IMR-90 (cell line): ENCODE measurements at regions not wholly inside any gene's neighbourhood (a gene's known extent, or its start where the extent isn't known, plus 50 kb on each side); places are given as distances from the start of the nearest gene placed in this dataset.

Source experiments
- ATAC-seq: fragments of 200-7000 bp; cut with Tn5 transposase; 2 replicates; pipeline ENCODE4 v1.9.1; 2020; ENCODE audit warnings: low read depth, mild to moderate bottlenecking, moderate library complexity
- BruUV-seq: library from RNA; stranded (reverse); fragments of 400-500 nt; replicated peaks from 2 replicates; lab custom pipeline; 2021; lab: Mats Ljungman, UMichigan
- CTCF ChIA-PET: fragments of 300-600 bp; formaldehyde crosslinking; extraction: SDS; loops from one replicate; lab custom pipeline; 2021; ENCODE audit warnings: antibody characterized with exemption; lab: Yijun Ruan, JAX
- POLR2A ChIA-PET: fragments of 300-600 bp; sonication (Branson Sonifier 250); formaldehyde crosslinking; loops from one replicate; lab custom pipeline; 2022; ENCODE audit warnings: antibody characterized with exemption; ENCODE audit not compliant: unreplicated experiment; lab: Charles Lee
- DNase-seq: peaks from one replicate; pipeline ENCODE4 v3.0.0; 2013
- H2AFZ ChIP-seq: replicated peaks from 2 replicates; pipeline ENCODE3; 2013; ENCODE audit warnings: low read length, mild to moderate bottlenecking; ENCODE audit not compliant: poor library complexity
- H2AK5ac ChIP-seq: 2 replicates; pipeline ENCODE4 v1.6.1; 2013; ENCODE audit warnings: low read depth, low read length, inconsistent platforms
- H2AK9ac ChIP-seq: replicated peaks from 2 replicates; pipeline ENCODE3; 2013; ENCODE audit warnings: mild to moderate bottlenecking, low read depth, low read length, moderate library complexity; ENCODE audit not compliant: poor library complexity
- H2BK120ac ChIP-seq: 2 replicates; pipeline ENCODE4 v1.6.1; 2013; ENCODE audit warnings: low read depth, low read length, inconsistent platforms
- H2BK15ac ChIP-seq: 3 replicates; pipeline ENCODE4 v1.6.1; 2013; ENCODE audit warnings: low read depth, low read length, inconsistent platforms
- H2BK20ac ChIP-seq: 2 replicates; pipeline ENCODE4 v1.6.1; 2013; ENCODE audit warnings: low read depth, mild to moderate bottlenecking, inconsistent platforms, low read length, moderate library complexity
- H2BK5ac ChIP-seq: 2 replicates; pipeline ENCODE4 v1.6.1; 2013; ENCODE audit warnings: mild to moderate bottlenecking, low read depth, low read length, inconsistent platforms; ENCODE audit not compliant: poor library complexity, severe bottlenecking
- H3K14ac ChIP-seq: replicated peaks from 2 replicates; pipeline ENCODE4 v1.6.1; 2013; ENCODE audit warnings: low read depth, low read length, inconsistent platforms
- H3K18ac ChIP-seq: 2 replicates; pipeline ENCODE4 v1.6.1; 2013; ENCODE audit warnings: low read depth, low read length, control low read depth
- H3K23ac ChIP-seq: 2 replicates; pipeline ENCODE4 v1.6.1; 2013; ENCODE audit warnings: low read depth, low read length, inconsistent platforms
- H3K27ac ChIP-seq: 2 replicates; pipeline ENCODE4 v1.5.1; 2013; ENCODE audit warnings: mild to moderate bottlenecking, control low read depth, low read length; ENCODE audit not compliant: insufficient read depth
- H3K27me3 ChIP-seq: 2 replicates; pipeline ENCODE4 v1.6.1; 2013; ENCODE audit warnings: low read length; ENCODE audit not compliant: control insufficient read depth, insufficient read depth
- H3K36me3 ChIP-seq: 2 replicates; pipeline ENCODE4 v1.6.1; 2013; ENCODE audit warnings: low read length, mixed read lengths; ENCODE audit not compliant: control insufficient read depth, insufficient read depth
- H3K4ac ChIP-seq: 2 replicates; pipeline ENCODE4 v1.6.1; 2013; ENCODE audit warnings: low read depth, low read length, inconsistent platforms
- H3K4me1 ChIP-seq: 2 replicates; pipeline ENCODE4 v1.6.1; 2013; ENCODE audit warnings: low read length, mixed read lengths; ENCODE audit not compliant: control insufficient read depth, insufficient read depth
- H3K4me2 ChIP-seq: 2 replicates; pipeline ENCODE4 v1.6.1; 2013; ENCODE audit warnings: low read depth, mild to moderate bottlenecking, control low read depth, low read length, moderate library complexity
- H3K4me3 ChIP-seq: 2 replicates; pipeline ENCODE4 v1.5.1; 2013; ENCODE audit warnings: low read depth, mild to moderate bottlenecking, control low read depth, low read length, moderate library complexity; ENCODE audit not compliant: insufficient read depth
- H3K56ac ChIP-seq: 2 replicates; pipeline ENCODE4 v1.6.1; 2013; ENCODE audit warnings: low read length, inconsistent platforms; ENCODE audit not compliant: insufficient read depth; ENCODE audit errors: extremely low read depth
- H3K79me1 ChIP-seq, 2 experiments: 2 replicates each; pipeline ENCODE4 v1.6.1; 2013; ENCODE audit warnings: low read length in 2 of 2, inconsistent platforms in 1 of 2, low read depth in 1 of 2
- H3K9ac ChIP-seq: 2 replicates; pipeline ENCODE4 v1.6.1; 2013; ENCODE audit warnings: low read depth, low read length, control low read depth
- H3K9me1 ChIP-seq: 2 replicates; pipeline ENCODE4 v1.6.1; 2013; ENCODE audit warnings: low read length, inconsistent platforms; ENCODE audit not compliant: insufficient read depth
- H3K9me3 ChIP-seq: 2 replicates; pipeline ENCODE4 v1.6.1; 2013; ENCODE audit warnings: low read length; ENCODE audit not compliant: control insufficient read depth, insufficient read depth
- H4K20me1 ChIP-seq: 2 replicates; pipeline ENCODE4 v1.6.1; 2013; ENCODE audit warnings: low read length, inconsistent platforms; ENCODE audit not compliant: insufficient read depth
- H4K5ac ChIP-seq: 2 replicates; pipeline ENCODE4 v1.6.1; 2013; ENCODE audit warnings: mild to moderate bottlenecking, low read depth, low read length, control low read depth
- H4K8ac ChIP-seq, 2 experiments: 2 replicates each; pipeline ENCODE4 v1.6.1; 2013; ENCODE audit warnings: low read depth in 2 of 2, low read length in 2 of 2, control low read depth in 1 of 2, inconsistent platforms in 1 of 2
- H4K91ac ChIP-seq: 2 replicates; pipeline ENCODE4 v1.6.1; 2013; ENCODE audit warnings: low read depth, low read length, inconsistent platforms; ENCODE audit not compliant: insufficient read depth
- BHLHE40 ChIP-seq: fragments of 150-350 bp; IDR thresholded peaks from 2 replicates; pipeline ENCODE4 v1.6.1; 2016; ENCODE audit warnings: mild to moderate bottlenecking, low read depth, low read length
- CEBPB ChIP-seq: IDR thresholded peaks from 2 replicates; pipeline ENCODE4 v1.6.1; 2012; ENCODE audit warnings: low read depth, low read length, improper control_type of control experiment
- CHD1 ChIP-seq: IDR thresholded peaks from 2 replicates; pipeline ENCODE4 v1.6.1; 2012; ENCODE audit warnings: low read depth, low read length, improper control_type of control experiment
- CTCF ChIP-seq: conservative IDR thresholded peaks from 2 replicates; pipeline ENCODE4 v1.5.1; 2012; ENCODE audit warnings: mild to moderate bottlenecking, low read depth, low read length, improper control_type of control experiment
- ELK1 ChIP-seq: fragments of 150-350 bp; IDR thresholded peaks from 2 replicates; pipeline ENCODE4 v1.6.1; 2016; ENCODE audit warnings: low read depth, mild to moderate bottlenecking, low read length, moderate library complexity, borderline replicate concordance
- FOS ChIP-seq: fragments of 150-350 bp; IDR thresholded peaks from 2 replicates; pipeline ENCODE4 v1.6.1; 2016; ENCODE audit warnings: low read depth, low read length
- MAFK ChIP-seq: IDR thresholded peaks from 2 replicates; pipeline ENCODE4 v1.6.1; 2012; ENCODE audit warnings: low read depth, low read length, improper control_type of control experiment
- MXI1 ChIP-seq: IDR thresholded peaks from 2 replicates; pipeline ENCODE4 v1.6.1; 2012; ENCODE audit warnings: low read depth, mild to moderate bottlenecking, low read length, moderate library complexity, borderline replicate concordance
- NFE2L2 ChIP-seq: fragments of 150-350 bp; IDR thresholded peaks from 2 replicates; pipeline ENCODE4 v1.6.1; 2016; ENCODE audit warnings: low read depth, mild to moderate bottlenecking, low read length
- POLR2A ChIP-seq: IDR thresholded peaks from 2 replicates; pipeline ENCODE4 v1.6.1; 2012; ENCODE audit warnings: mild to moderate bottlenecking, low read depth, low read length
- RCOR1 ChIP-seq: IDR thresholded peaks from 2 replicates; pipeline ENCODE4 v1.6.1; 2012; ENCODE audit warnings: mild to moderate bottlenecking, low read length, improper control_type of control experiment; ENCODE audit not compliant: insufficient replicate concordance
- USF2 ChIP-seq: fragments of 150-350 bp; IDR thresholded peaks from 2 replicates; pipeline ENCODE4 v1.6.1; 2017; ENCODE audit warnings: mild to moderate bottlenecking, antibody characterized with exemption, low read length, low read depth
- WGBS, 2 experiments: methylation state at CpG; one replicate each; pipeline versions ENCODE4 v1.1.5 to v1.1.7; 2013; ENCODE audit warnings: missing lambda C conversion rate in 2 of 2; ENCODE audit not compliant: insufficient read length in 1 of 2; ENCODE audit errors: extremely low coverage in 2 of 2; 5-methylcytosine and 5-hydroxymethylcytosine counted together
- dilution Hi-C: fragments of 300-500 bp; cut with HindIII; formaldehyde crosslinking; loops from one replicate; pipeline ENCODE4 v1.14.3; 2018; ENCODE audit warnings: low sequenced_read_pairs; ENCODE audit not compliant: unreplicated experiment
- in situ Hi-C: fragments of 300-500 bp; cut with MboI; formaldehyde crosslinking; loops from 3 replicates; pipeline ENCODE4 v1.14.3; 2019; ENCODE audit warnings: low sequenced_read_pairs, inconsistent platforms, mixed read lengths
- intact Hi-C: fragments of 100-400 bp; cut with micrococcal nuclease; formaldehyde crosslinking; loops from 2 replicates; pipeline ENCODE4 v1.10.0; 2022

- Histone ChIP-seq H3K18ac (no peak overlapping the region), H3K4me2 (no peak overlapping the region), H2AK5ac (no peak overlapping the region), H2AK9ac (no peak overlapping the region), H3K4me1 (no peaks in the 10 kb centered on the region), H2BK120ac (no peak overlapping the region), H2AFZ (no peak overlapping the region), H2BK15ac (no peak overlapping the region), H3K14ac (no peak overlapping the region), H2BK20ac (no peak overlapping the region), H3K27me3 (no peaks in the 10 kb centered on the region), H3K27ac (no peak overlapping the region), H3K36me3 (no peaks in the 10 kb centered on the region), H2BK5ac (no peak overlapping the region), H3K23ac (no peak overlapping the region), H3K9ac (no peak overlapping the region), H3K56ac (no peak overlapping the region), H4K91ac (no peak overlapping the region), H3K9me1 (no peaks in the 10 kb centered on the region), H4K8ac (no peak overlapping the region), H4K5ac (no peak overlapping the region), H3K4ac (no peak overlapping the region), H4K20me1 (no peaks in the 10 kb centered on the region), H3K4me3 (no peak overlapping the region), H3K9me3 (peaks cover 22% of the 10 kb centered on the region; the same call in 1 of the 2 replicates), H3K79me1 (no peaks in the 10 kb centered on the region)
- no TSS peak for BruUV-seq
- TF ChIP-seq NFE2L2 (no peak), CHD1 (no peak), CTCF (no peak), MXI1 (no peak), MAFK (no peak), POLR2A (no peak), USF2 (no peak), FOS (no peak), CEBPB (no peak), ELK1 (no peak), BHLHE40 (no peak), RCOR1 (no peak)
- DNase-seq (no peak), ATAC-seq (no peak)
- in situ Hi-C loops (no loop called here), dilution Hi-C loops (no loop called here), intact Hi-C loops (no loop called here)
- ChIA-PET POLR2A (no interaction called here), CTCF (no interaction called here)
- no CpG with 5 or more reads among the region's 5 CpGs for WGBS, 2 experiments
Observed at GRCh38 chr5:174176511-174176910, 131.0 kb downstream of the NSG2 start.
